ENCODE measurements at regions not wholly inside any gene's neighbourhood (a gene's known extent, or its start where the extent isn't known, plus 50 kb on each side); places are given as distances from the start of the nearest gene placed in this dataset.

DNA sequence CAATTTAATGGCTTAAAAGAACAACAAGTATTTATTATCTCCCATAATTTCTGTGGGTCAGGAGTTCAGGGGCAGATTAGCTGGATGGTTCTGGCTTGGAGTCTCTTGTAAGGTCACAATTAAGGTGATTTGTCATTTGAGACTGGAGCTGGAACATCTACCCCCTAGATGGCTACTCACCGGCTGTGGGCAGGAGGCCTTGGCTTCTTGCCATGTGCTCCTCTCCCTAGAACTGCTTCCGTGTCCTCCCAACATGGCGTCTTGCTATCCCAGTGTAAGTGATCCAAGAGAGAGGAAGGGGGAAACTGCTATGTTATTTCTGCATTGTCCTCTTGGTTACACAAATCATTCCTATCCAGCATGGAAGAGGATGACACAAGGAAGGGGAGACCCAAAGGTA is 210.2 kb upstream of the ECI2 start:
- TF ChIP-seq SIN3A (IDR thresholded peaks at IDR 0.05; ENCODE audit: borderline replicate concordance, insufficient read depth, low read length) (no peak), POLR2AphosphoS5 (IDR thresholded peaks at IDR 0.05; ENCODE audit: low read depth, low read length) (no peak), TAF1 (IDR thresholded peaks at IDR 0.05; ENCODE audit: borderline replicate concordance, insufficient read depth, low read length) (no peak)
- TF ChIP-seq, protein P1, sequence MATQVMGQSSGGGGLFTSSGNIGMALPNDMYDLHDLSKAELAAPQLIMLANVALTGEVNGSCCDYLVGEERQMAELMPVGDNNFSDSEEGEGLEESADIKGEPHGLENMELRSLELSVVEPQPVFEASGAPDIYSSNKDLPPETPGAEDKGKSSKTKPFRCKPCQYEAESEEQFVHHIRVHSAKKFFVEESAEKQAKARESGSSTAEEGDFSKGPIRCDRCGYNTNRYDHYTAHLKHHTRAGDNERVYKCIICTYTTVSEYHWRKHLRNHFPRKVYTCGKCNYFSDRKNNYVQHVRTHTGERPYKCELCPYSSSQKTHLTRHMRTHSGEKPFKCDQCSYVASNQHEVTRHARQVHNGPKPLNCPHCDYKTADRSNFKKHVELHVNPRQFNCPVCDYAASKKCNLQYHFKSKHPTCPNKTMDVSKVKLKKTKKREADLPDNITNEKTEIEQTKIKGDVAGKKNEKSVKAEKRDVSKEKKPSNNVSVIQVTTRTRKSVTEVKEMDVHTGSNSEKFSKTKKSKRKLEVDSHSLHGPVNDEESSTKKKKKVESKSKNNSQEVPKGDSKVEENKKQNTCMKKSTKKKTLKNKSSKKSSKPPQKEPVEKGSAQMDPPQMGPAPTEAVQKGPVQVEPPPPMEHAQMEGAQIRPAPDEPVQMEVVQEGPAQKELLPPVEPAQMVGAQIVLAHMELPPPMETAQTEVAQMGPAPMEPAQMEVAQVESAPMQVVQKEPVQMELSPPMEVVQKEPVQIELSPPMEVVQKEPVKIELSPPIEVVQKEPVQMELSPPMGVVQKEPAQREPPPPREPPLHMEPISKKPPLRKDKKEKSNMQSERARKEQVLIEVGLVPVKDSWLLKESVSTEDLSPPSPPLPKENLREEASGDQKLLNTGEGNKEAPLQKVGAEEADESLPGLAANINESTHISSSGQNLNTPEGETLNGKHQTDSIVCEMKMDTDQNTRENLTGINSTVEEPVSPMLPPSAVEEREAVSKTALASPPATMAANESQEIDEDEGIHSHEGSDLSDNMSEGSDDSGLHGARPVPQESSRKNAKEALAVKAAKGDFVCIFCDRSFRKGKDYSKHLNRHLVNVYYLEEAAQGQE (IDR thresholded peaks at IDR 0.05; ENCODE audit: insufficient read depth in 1 of 2, low read depth in 2 of 2, low read length in 2 of 2), result no peak

All from PFSK-1 (cell line).